GM12875 (cell line): ENCODE measurements at regions not wholly inside any gene's neighbourhood (a gene's known extent, or its start where the extent isn't known, plus 50 kb on each side); places are given as distances from the start of the nearest gene placed in this dataset.

Experiments used
- H3K4me3 ChIP-seq: one replicate; pipeline ENCODE4 v1.5.1; 2011; ENCODE audit warnings: low read depth, low read length, control low read depth
- TF ChIP-seq, protein P1 (sequence below): IDR thresholded peaks from 2 replicates; pipeline ENCODE4 v1.5.1; 2011; ENCODE audit warnings: low read depth, mild to moderate bottlenecking, control low read depth, inconsistent platforms, low read length, moderate library complexity, borderline replicate concordance; ENCODE audit not compliant: insufficient read depth

DNA sequence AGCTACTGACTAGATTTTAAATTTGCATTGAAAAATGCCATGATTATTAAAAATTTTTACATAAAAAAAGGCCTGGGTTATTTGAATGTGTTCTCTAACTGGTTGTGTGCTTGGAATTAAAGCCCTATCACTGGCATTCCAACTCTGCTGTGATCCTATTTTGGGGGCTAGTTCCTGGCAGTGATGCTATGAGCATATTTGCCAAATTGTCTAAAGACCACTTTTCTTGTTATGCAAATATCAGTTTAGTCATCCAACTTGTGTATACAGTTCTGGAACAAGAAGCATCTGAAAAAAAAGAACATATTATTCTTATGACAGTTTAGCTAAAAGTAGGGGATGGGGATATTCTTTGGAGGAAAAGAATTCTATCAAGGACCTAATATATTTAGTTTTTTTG, 243.4 kb upstream of the ZNF717 start:
- H3K4me3 ChIP-seq = no peak overlapping the region
- TF ChIP-seq, protein P1, sequence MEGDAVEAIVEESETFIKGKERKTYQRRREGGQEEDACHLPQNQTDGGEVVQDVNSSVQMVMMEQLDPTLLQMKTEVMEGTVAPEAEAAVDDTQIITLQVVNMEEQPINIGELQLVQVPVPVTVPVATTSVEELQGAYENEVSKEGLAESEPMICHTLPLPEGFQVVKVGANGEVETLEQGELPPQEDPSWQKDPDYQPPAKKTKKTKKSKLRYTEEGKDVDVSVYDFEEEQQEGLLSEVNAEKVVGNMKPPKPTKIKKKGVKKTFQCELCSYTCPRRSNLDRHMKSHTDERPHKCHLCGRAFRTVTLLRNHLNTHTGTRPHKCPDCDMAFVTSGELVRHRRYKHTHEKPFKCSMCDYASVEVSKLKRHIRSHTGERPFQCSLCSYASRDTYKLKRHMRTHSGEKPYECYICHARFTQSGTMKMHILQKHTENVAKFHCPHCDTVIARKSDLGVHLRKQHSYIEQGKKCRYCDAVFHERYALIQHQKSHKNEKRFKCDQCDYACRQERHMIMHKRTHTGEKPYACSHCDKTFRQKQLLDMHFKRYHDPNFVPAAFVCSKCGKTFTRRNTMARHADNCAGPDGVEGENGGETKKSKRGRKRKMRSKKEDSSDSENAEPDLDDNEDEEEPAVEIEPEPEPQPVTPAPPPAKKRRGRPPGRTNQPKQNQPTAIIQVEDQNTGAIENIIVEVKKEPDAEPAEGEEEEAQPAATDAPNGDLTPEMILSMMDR = no peak

DNA sequence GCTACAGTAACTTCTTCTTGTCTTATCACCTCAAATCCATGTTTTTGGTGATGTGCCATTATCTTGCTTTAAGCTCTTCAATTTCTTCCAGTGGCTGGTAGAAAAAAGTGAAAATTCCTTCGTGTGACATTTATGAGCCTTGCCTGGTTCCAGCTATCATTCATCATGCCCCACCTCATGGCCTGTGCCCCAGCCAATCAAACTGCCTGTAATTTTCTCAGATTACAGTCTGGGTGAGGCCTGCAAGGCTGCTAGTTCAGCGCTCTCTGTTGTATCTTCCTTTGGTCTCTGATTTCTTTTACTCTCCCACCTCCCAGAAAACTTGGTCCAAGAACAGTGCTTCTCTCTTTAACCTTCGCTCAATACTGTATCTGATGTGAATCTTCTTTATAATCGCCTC, 249.3 kb upstream of the ZNF717 start:
- H3K4me3 ChIP-seq = no peak overlapping the region
- TF ChIP-seq, protein P1 = no peak

DNA sequence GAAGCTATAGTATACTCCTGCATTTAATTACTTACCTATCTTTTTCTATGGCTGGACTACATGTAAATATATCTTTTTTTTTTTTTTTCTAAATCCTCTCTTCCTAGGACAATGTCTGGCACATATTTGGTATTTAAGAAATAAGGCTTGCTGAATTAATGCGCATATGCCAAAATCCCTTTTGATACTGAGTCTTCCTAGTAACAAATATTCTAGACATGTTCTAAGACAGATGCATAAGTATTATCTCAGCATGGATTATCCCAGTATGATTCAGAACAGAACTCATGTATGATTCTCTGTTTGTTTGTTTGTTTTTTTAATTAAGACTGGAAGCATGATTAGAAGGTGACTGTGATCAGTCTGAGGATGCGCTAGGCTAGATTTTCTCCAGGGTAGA, 249.8 kb upstream of the ZNF717 start:
- H3K4me3 ChIP-seq = no peak overlapping the region
- TF ChIP-seq, protein P1 = no peak

DNA sequence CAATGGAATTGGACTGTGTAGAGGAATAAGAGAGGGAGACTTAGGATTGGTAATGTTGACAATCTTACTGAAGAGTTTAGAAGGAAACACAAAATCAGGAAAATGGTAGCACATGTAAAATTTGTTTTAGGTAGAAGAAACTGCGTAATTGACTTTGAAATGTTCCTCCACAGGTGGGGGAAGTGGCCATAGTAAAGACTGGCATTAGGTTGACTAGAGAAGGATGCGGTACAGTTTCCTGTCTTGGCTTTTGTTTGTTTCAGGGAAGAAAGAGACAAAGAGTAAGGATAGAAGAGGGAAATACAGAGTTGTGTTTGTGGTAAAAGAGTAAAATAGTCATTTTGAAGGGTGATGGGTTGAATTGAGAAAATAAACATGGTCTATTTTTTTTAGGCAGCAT, 253.6 kb upstream of the ZNF717 start:
- TF ChIP-seq, protein P1 = no peak
- H3K4me3 ChIP-seq = no peak overlapping the region

DNA sequence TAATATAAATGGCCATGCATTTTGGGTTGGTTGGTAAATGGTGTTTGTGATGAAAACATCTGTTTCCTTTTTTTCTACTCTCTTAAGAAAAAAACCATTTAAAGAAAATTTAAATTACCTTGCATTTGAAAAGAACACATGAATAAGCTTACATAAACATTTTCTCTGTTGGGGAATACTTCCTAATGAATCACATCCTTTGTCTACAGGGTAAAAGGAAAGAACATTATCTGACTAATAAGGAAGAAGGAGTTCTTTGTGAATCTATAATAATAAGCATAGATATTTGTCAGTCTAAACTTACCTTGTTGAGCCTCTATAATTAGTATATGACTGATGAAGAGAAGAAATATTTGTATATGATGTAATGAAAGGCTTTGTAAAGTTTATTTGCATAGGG, 254.1 kb upstream of the ZNF717 start:
- TF ChIP-seq, protein P1 = no peak
- no peak overlapping the region for H3K4me3 ChIP-seq

DNA sequence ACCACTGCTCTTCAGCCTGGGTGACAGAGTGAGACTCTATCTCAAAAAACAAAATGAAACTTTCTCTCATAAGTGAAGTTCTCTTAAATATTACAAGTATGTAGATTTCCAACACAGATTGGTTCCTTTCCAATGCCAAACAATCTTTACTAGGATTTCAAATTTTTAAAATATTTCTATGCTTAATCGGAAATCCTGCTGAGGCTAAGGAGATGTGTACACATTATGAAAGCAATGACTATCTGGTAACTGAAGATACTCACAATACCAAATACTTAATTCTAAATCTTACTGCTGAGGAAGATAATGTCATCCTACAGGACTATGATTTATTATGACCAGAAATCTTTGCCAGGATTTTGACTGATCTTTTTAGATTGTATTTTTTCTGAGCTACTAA, 255.6 kb upstream of the ZNF717 start:
- H3K4me3 ChIP-seq = no peak overlapping the region
- TF ChIP-seq, protein P1 = no peak

DNA sequence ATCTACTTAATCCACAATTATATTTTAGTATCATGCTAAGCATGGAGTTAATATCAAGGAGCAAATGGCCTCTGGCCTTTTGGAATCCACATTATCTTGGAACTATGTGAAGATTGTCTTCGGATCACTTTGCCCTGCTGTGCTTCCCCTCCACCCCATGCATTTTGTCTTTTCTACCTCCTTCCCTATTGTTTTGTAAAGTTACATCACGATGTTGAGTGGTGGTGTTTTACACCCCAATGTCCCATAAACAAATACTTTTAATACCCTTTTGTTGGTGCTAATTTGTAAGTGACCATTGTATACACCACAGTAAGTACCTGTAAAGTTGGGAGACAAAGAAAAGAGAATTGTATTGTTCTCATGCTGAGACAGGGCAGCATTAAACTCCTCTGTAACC, 258.4 kb upstream of the ZNF717 start:
- H3K4me3 ChIP-seq = no peak overlapping the region
- TF ChIP-seq, protein P1 = no peak
